Inferior parietal cortex (tissue), 1 donor: ENCODE measurements at regions not wholly inside any gene's neighbourhood (a gene's known extent, or its start where the extent isn't known, plus 50 kb on each side); places are given as distances from the start of the nearest gene placed in this dataset.

Experiments
- DNase-seq: peaks from one replicate; pipeline ENCODE4 v3.0.0-alpha.2; 2016; ENCODE audit errors: extremely low spot score

GRCh38 chr13:21965095-21965494 is 294.2 kb downstream of the FGF9 start:
- DNase-seq, result no peak

GRCh38 chr13:21966014-21966413 is 295.1 kb downstream of the FGF9 start:
- DNase-seq, result no peak

GRCh38 chr13:21967871-21968270 is 297.0 kb downstream of the FGF9 start:
- no peak for DNase-seq

GRCh38 chr13:21970172-21970571 is 299.3 kb downstream of the FGF9 start:
- DNase-seq, result no peak

GRCh38 chr13:21970918-21971317 is 300.0 kb downstream of the FGF9 start:
- no peak for DNase-seq

GRCh38 chr13:21971662-21972621 is 301.1 kb downstream of the FGF9 start:
- no peak for DNase-seq

GRCh38 chr13:21973437-21974125 is 302.7 kb downstream of the FGF9 start:
- DNase-seq, result no peak

GRCh38 chr13:21974741-21975140 is 303.9 kb downstream of the FGF9 start:
- DNase-seq, result no peak

GRCh38 chr13:21976159-21976558 is 305.3 kb downstream of the FGF9 start:
- no peak for DNase-seq

GRCh38 chr13:21979161-21979806 is 308.4 kb downstream of the FGF9 start:
- DNase-seq, result no peak

GRCh38 chr13:21980049-21980448 is 309.2 kb downstream of the FGF9 start:
- DNase-seq, result no peak

GRCh38 chr13:21984156-21984555 is 313.3 kb downstream of the FGF9 start:
- no peak for DNase-seq

GRCh38 chr13:21986602-21987001 is 315.7 kb downstream of the FGF9 start:
- no peak for DNase-seq

GRCh38 chr13:21987793-21988192 is 316.9 kb downstream of the FGF9 start:
- DNase-seq, result no peak

- DNase-seq, result no peak
Measured at GRCh38 chr13:21988624-21989023, 317.8 kb downstream of the FGF9 start.

GRCh38 chr13:21996049-21996448 is 325.2 kb downstream of the FGF9 start:
- DNase-seq, result no peak

- DNase-seq, result no peak
Measured at GRCh38 chr13:21997726-21998125, 326.9 kb downstream of the FGF9 start.

GRCh38 chr13:21998279-21998990 is 327.6 kb downstream of the FGF9 start:
- DNase-seq, result no peak

- no peak for DNase-seq
Measured at GRCh38 chr13:21999666-22000065, 328.8 kb downstream of the FGF9 start.

- DNase-seq, result no peak
Measured at GRCh38 chr13:22000191-22000590, 329.3 kb downstream of the FGF9 start.

- DNase-seq, result no peak
Measured at GRCh38 chr13:22001336-22001735, 330.5 kb downstream of the FGF9 start.

GRCh38 chr13:22002893-22003292 is 332.0 kb downstream of the FGF9 start:
- DNase-seq, result no peak
